Vagina (tissue), 2 donors: ENCODE measurements at regions not wholly inside any gene's neighbourhood (a gene's known extent, or its start where the extent isn't known, plus 50 kb on each side); places are given as distances from the start of the nearest gene placed in this dataset.
"Not testable (repeated sequence)": the region's sequence is repeated elsewhere in the genome, so short reads cannot be mapped to it uniquely, and the experiment has no call there.

Experiments used
- DNase-seq, 2 donors: peaks; one replicate each; pipeline ENCODE4 v3.0.0-alpha.2; 2017; ENCODE audit errors: extremely low spot score in 2 of 2
- H3K27ac ChIP-seq: fragments of 200-600 bp; sonication (generic); one replicate; pipeline ENCODE4 v1.5.1; 2019
- H3K27me3 ChIP-seq: fragments of 200-600 bp; sonication (generic); one replicate; pipeline ENCODE4 v1.5.1; 2019
- H3K36me3 ChIP-seq, 2 donors: fragments of 200-600 bp; sonication (generic); one replicate each; pipeline ENCODE4 v1.5.1; 2017 to 2019
- H3K4me1 ChIP-seq: fragments of 200-600 bp; sonication (generic); one replicate; pipeline ENCODE4 v1.5.1; 2019
- H3K4me3 ChIP-seq, 2 donors: fragments of 200-600 bp; sonication (generic); 1 replicate in 1 of 2; 2 replicates in 1 of 2; pipeline ENCODE4 v1.5.1; 2016 to 2019
- H3K9me3 ChIP-seq: fragments of 200-600 bp; sonication (generic); one replicate; pipeline ENCODE4 v1.5.1; 2019
- CTCF ChIP-seq, 3 experiments: fragments of 450-650 bp in 2 of 3; fragments of 200-600 bp in 1 of 3; sonication (generic) in 1 of 3; IDR thresholded peaks; one replicate each; pipeline ENCODE4 v1.5.1; 2017 to 2019; ENCODE audit warnings: antibody characterized with exemption in 3 of 3, mild to moderate bottlenecking in 2 of 3, moderate library complexity in 2 of 3
- POLR2A ChIP-seq, 2 donors: fragments of 450-650 bp; IDR thresholded peaks; one replicate each; pipeline ENCODE4 v1.6.1; 2017; ENCODE audit warnings: antibody characterized with exemption in 2 of 2, mild to moderate bottlenecking in 2 of 2, moderate library complexity in 2 of 2
- POLR2AphosphoS5 ChIP-seq, 2 donors: sonication (generic); formaldehyde crosslinking; IDR thresholded peaks; one replicate each; pipeline ENCODE4 v1.9.0; 2017; ENCODE audit warnings: antibody characterized with exemption in 2 of 2, mild to moderate bottlenecking in 2 of 2, low read depth in 1 of 2; ENCODE audit not compliant: insufficient read depth in 1 of 2
- intact Hi-C: fragments of 100-400 bp; cut with DNase I; formaldehyde crosslinking; loops from one replicate; pipeline ENCODE4 v1.15.1; 2023

- intact Hi-C loops: no loop called here
- no peaks in the 10 kb centered on the region for H3K36me3 ChIP-seq
- H3K4me3 ChIP-seq: no peak overlapping the region
- TF ChIP-seq POLR2A (IDR thresholded peaks at IDR 0.05) (no peak), CTCF (IDR thresholded peaks at IDR 0.05) (no peak), POLR2AphosphoS5 (IDR thresholded peaks at IDR 0.05; ENCODE audit: insufficient read depth in 1 of 2, low read depth in 1 of 2) (no peak)
- no peaks in the 10 kb centered on the region for H3K27me3 ChIP-seq
- no peak for DNase-seq
- H3K9me3 ChIP-seq: no peaks in the 10 kb centered on the region
- H3K27ac ChIP-seq: no peak overlapping the region
- H3K4me1 ChIP-seq: no peaks in the 10 kb centered on the region
Observed at GRCh38 chr10:4606856-4607636, 219.0 kb upstream of the AKR1E2 start.

- no peaks in the 10 kb centered on the region for H3K27me3 ChIP-seq
- no peak for DNase-seq
- H3K4me3 ChIP-seq: no peak overlapping the region
- H3K9me3 ChIP-seq: no peaks in the 10 kb centered on the region
- intact Hi-C loops: no loop called here
- H3K4me1 ChIP-seq: no peaks in the 10 kb centered on the region
- no peak overlapping the region for H3K27ac ChIP-seq
- TF ChIP-seq POLR2AphosphoS5 (IDR thresholded peaks at IDR 0.05; ENCODE audit: insufficient read depth in 1 of 2, low read depth in 1 of 2): no peak
- TF ChIP-seq POLR2A (IDR thresholded peaks at IDR 0.05): no peak
- no peak for TF ChIP-seq CTCF (IDR thresholded peaks at IDR 0.05)
- H3K36me3 ChIP-seq: no peaks in the 10 kb centered on the region
Observed at GRCh38 chr10:4602764-4603491, 223.1 kb upstream of the AKR1E2 start.

GRCh38 chr10:4599471-4599870 is 226.5 kb upstream of the AKR1E2 start:
- Histone ChIP-seq H3K36me3 (no peaks in the 10 kb centered on the region), H3K9me3 (no peaks in the 10 kb centered on the region), H3K4me3 (no peak overlapping the region), H3K27ac (no peak overlapping the region), H3K4me1 (no peaks in the 10 kb centered on the region), H3K27me3 (no peaks in the 10 kb centered on the region)
- no peak for DNase-seq
- intact Hi-C loops: no loop called here
- no peak for TF ChIP-seq CTCF (IDR thresholded peaks at IDR 0.05)
- no peak for TF ChIP-seq POLR2A (IDR thresholded peaks at IDR 0.05)
- TF ChIP-seq POLR2AphosphoS5 (IDR thresholded peaks at IDR 0.05; ENCODE audit: insufficient read depth in 1 of 2, low read depth in 1 of 2): no peak

- intact Hi-C loops: not testable (repeated sequence)
Observed at GRCh38 chr10:4597898-4598297, 228.1 kb upstream of the AKR1E2 start.

GRCh38 chr10:4596951-4597350 is 229.1 kb upstream of the AKR1E2 start:
- H3K27ac ChIP-seq: no peak overlapping the region
- no peaks in the 10 kb centered on the region for H3K27me3 ChIP-seq
- intact Hi-C loops: no loop called here
- H3K4me1 ChIP-seq: no peaks in the 10 kb centered on the region
- no peak for DNase-seq
- no peak overlapping the region for H3K4me3 ChIP-seq
- TF ChIP-seq CTCF (IDR thresholded peaks at IDR 0.05): no peak
- TF ChIP-seq POLR2AphosphoS5 (IDR thresholded peaks at IDR 0.05; ENCODE audit: insufficient read depth in 1 of 2, low read depth in 1 of 2): no peak
- no peak for TF ChIP-seq POLR2A (IDR thresholded peaks at IDR 0.05)
- no peaks in the 10 kb centered on the region for H3K36me3 ChIP-seq
- no peaks in the 10 kb centered on the region for H3K9me3 ChIP-seq

More at GRCh38 chr10:4597898-4598297, 228.1 kb upstream of the AKR1E2 start:
- not testable (repeated sequence) for H3K4me3 ChIP-seq, H3K4me1 ChIP-seq, H3K27ac ChIP-seq, H3K36me3 ChIP-seq, DNase-seq, H3K9me3 ChIP-seq, H3K27me3 ChIP-seq
